ENCODE measurements at regions not wholly inside any gene's neighbourhood (a gene's known extent, or its start where the extent isn't known, plus 50 kb on each side); places are given as distances from the start of the nearest gene placed in this dataset.

GRCh38 chr2:67137699-67138098 lies 259.4 kb upstream of the ETAA1 start:
- no peak for DNase-seq (ENCODE audit: low spot score)
- peaks cover 10% of the 10 kb centered on the region for H3K27me3 Mint-ChIP-seq (ENCODE audit: low read depth)
- H3K4me3 Mint-ChIP-seq (ENCODE audit: unreplicated experiment), result no peak overlapping the region
- no peaks in the 10 kb centered on the region for H3K9me3 Mint-ChIP-seq (ENCODE audit: low read depth)
- no peak for TF ChIP-seq CTCF (IDR thresholded peaks at IDR 0.05)
- no peaks in the 10 kb centered on the region for H3K36me3 Mint-ChIP-seq (ENCODE audit: low read depth)
- H3K4me1 Mint-ChIP-seq (ENCODE audit: low read depth), result peaks cover 15% of the 10 kb centered on the region
- no peak overlapping the region for H3K27ac Mint-ChIP-seq (ENCODE audit: unreplicated experiment)

GRCh38 chr2:67142071-67142470 lies 255.1 kb upstream of the ETAA1 start:
- no peak for TF ChIP-seq CTCF (IDR thresholded peaks at IDR 0.05)
- Mint-ChIP-seq H3K27me3 (ENCODE audit: low read depth) (peaks cover 18% of the 10 kb centered on the region), H3K27ac (ENCODE audit: unreplicated experiment) (no peak overlapping the region), H3K4me3 (ENCODE audit: unreplicated experiment) (no peak overlapping the region), H3K36me3 (ENCODE audit: low read depth) (no peaks in the 10 kb centered on the region), H3K4me1 (ENCODE audit: low read depth) (no peaks in the 10 kb centered on the region), H3K9me3 (ENCODE audit: low read depth) (no peaks in the 10 kb centered on the region)
- no peak for DNase-seq (ENCODE audit: low spot score)

GRCh38 chr2:67142741-67143140 lies 254.4 kb upstream of the ETAA1 start:
- no peak for DNase-seq (ENCODE audit: low spot score)
- no peaks in the 10 kb centered on the region for H3K36me3 Mint-ChIP-seq (ENCODE audit: low read depth)
- H3K27me3 Mint-ChIP-seq (ENCODE audit: low read depth), result peaks cover 18% of the 10 kb centered on the region
- TF ChIP-seq CTCF (IDR thresholded peaks at IDR 0.05), result no peak
- H3K27ac Mint-ChIP-seq (ENCODE audit: unreplicated experiment), result no peak overlapping the region
- H3K4me1 Mint-ChIP-seq (ENCODE audit: low read depth), result no peaks in the 10 kb centered on the region
- H3K4me3 Mint-ChIP-seq (ENCODE audit: unreplicated experiment), result no peak overlapping the region
- no peaks in the 10 kb centered on the region for H3K9me3 Mint-ChIP-seq (ENCODE audit: low read depth)

- H3K4me1 Mint-ChIP-seq (ENCODE audit: low read depth), result no peaks in the 10 kb centered on the region
- H3K4me3 Mint-ChIP-seq (ENCODE audit: unreplicated experiment), result no peak overlapping the region
- no peak for DNase-seq (ENCODE audit: low spot score)
- no peak for TF ChIP-seq CTCF (IDR thresholded peaks at IDR 0.05)
- H3K9me3 Mint-ChIP-seq (ENCODE audit: low read depth), result peaks cover under 1% of the 10 kb centered on the region
- H3K27me3 Mint-ChIP-seq (ENCODE audit: low read depth), result peaks cover 21% of the 10 kb centered on the region
- no peak overlapping the region for H3K27ac Mint-ChIP-seq (ENCODE audit: unreplicated experiment)
- H3K36me3 Mint-ChIP-seq (ENCODE audit: low read depth), result no peaks in the 10 kb centered on the region
These were observed 251.3 kb upstream of the ETAA1 start for GRCh38 chr2:67145851-67146250.

- H3K4me3 Mint-ChIP-seq (ENCODE audit: unreplicated experiment), result no peak overlapping the region
- H3K9me3 Mint-ChIP-seq (ENCODE audit: low read depth), result peaks cover 14% of the 10 kb centered on the region
- TF ChIP-seq CTCF (IDR thresholded peaks at IDR 0.05), result no peak
- peaks cover 10% of the 10 kb centered on the region for H3K36me3 Mint-ChIP-seq (ENCODE audit: low read depth)
- H3K27me3 Mint-ChIP-seq (ENCODE audit: low read depth), result peaks cover 3% of the 10 kb centered on the region
- no peak overlapping the region for H3K27ac Mint-ChIP-seq (ENCODE audit: unreplicated experiment)
- DNase-seq (ENCODE audit: low spot score), result no peak
- no peaks in the 10 kb centered on the region for H3K4me1 Mint-ChIP-seq (ENCODE audit: low read depth)
These were observed 240.3 kb upstream of the ETAA1 start for GRCh38 chr2:67156796-67157195.

All from chondrocyte (in vitro differentiated cells).